OCI-LY7 (cell line): ENCODE measurements at regions not wholly inside any gene's neighbourhood (a gene's known extent, or its start where the extent isn't known, plus 50 kb on each side); places are given as distances from the start of the nearest gene placed in this dataset.

Experiments
- BruUV-seq: library from RNA; stranded (reverse); fragments of 400-500 nt; replicated peaks from 2 replicates; lab custom pipeline; 2021; lab: Mats Ljungman, UMichigan
- CTCF ChIA-PET: fragments of 300-600 bp; sonication (Branson Sonifier 250); formaldehyde crosslinking; loops from one replicate; lab custom pipeline; 2022; ENCODE audit warnings: antibody characterized with exemption; ENCODE audit not compliant: unreplicated experiment; lab: Charles Lee
- POLR2A ChIA-PET: fragments of 300-600 bp; sonication (Branson Sonifier 250); formaldehyde crosslinking; loops from one replicate; lab custom pipeline; 2022; ENCODE audit warnings: antibody characterized with exemption; lab: Charles Lee
- DNase-seq: peaks from one replicate; pipeline ENCODE4 v3.0.0-alpha.2; 2015; ENCODE audit warnings: low spot score
- H2AFZ ChIP-seq: fragments of 200-600 bp; sonication (generic), shearing (Covaris generic); 2 replicates; pipeline ENCODE4 v1.6.1; 2014; ENCODE audit warnings: mild to moderate bottlenecking, antibody characterized with exemption, low read length, moderate library complexity
- H3K27ac ChIP-seq: fragments of 200-600 bp; sonication (generic); 2 replicates; pipeline ENCODE4 v1.5.1; 2014; ENCODE audit warnings: mixed run types, low read depth, mild to moderate bottlenecking, moderate library complexity, low read length, inconsistent platforms; ENCODE audit not compliant: poor library complexity, severe bottlenecking
- H3K36me3 ChIP-seq: fragments of 200-600 bp; sonication (generic); 2 replicates; pipeline ENCODE4 v1.6.1; 2014; ENCODE audit warnings: mild to moderate bottlenecking, antibody characterized with exemption, low read length, moderate library complexity, mixed read lengths; ENCODE audit not compliant: insufficient read depth
- H3K4me1 ChIP-seq: fragments of 200-600 bp; sonication (generic); 2 replicates; pipeline ENCODE4 v1.5.1; 2014; ENCODE audit warnings: mild to moderate bottlenecking, low read length; ENCODE audit not compliant: insufficient read depth, poor library complexity, severe bottlenecking
- H3K4me2 ChIP-seq: fragments of 200-600 bp; sonication (generic); 2 replicates; pipeline ENCODE4 v1.6.1; 2014; ENCODE audit warnings: mild to moderate bottlenecking, low read length
- H3K4me3 ChIP-seq: fragments of 200-600 bp; sonication (generic); 2 replicates; pipeline ENCODE4 v1.5.1; 2014; ENCODE audit warnings: mild to moderate bottlenecking, low read depth, low read length; ENCODE audit not compliant: poor library complexity, severe bottlenecking
- H3K79me2 ChIP-seq: fragments of 200-600 bp; sonication (generic); 2 replicates; pipeline ENCODE4 v1.6.1; 2016; ENCODE audit warnings: low read depth, mild to moderate bottlenecking, low read length, moderate library complexity, mixed read lengths; ENCODE audit not compliant: insufficient read depth
- H3K9me2 ChIP-seq: fragments of 200-600 bp; sonication (generic); 2 replicates; pipeline ENCODE4 v1.6.1; 2016; ENCODE audit warnings: mild to moderate bottlenecking, low read length, mixed read lengths; ENCODE audit not compliant: insufficient read depth
- H3K9me3 ChIP-seq: fragments of 200-600 bp; sonication (generic); 2 replicates; pipeline ENCODE4 v1.6.1; 2014; ENCODE audit warnings: mild to moderate bottlenecking, mixed run types, low read length, mixed read lengths
- H4K20me1 ChIP-seq: fragments of 200-600 bp; sonication (generic); 2 replicates; pipeline ENCODE4 v1.6.1; 2014; ENCODE audit warnings: mild to moderate bottlenecking, antibody characterized with exemption, low read length, moderate library complexity, mixed read lengths; ENCODE audit not compliant: insufficient read depth
- EZH2phosphoT487 ChIP-seq: fragments of 200-600 bp; sonication (generic); IDR thresholded peaks from 2 replicates; pipeline ENCODE4 v1.6.1; 2018; ENCODE audit warnings: low read depth, borderline replicate concordance, mild to moderate bottlenecking, mixed run types, antibody characterized with exemption, low read length, moderate library complexity, mixed read lengths
- intact Hi-C: fragments of 100-400 bp; cut with micrococcal nuclease; formaldehyde crosslinking; loops from one replicate; pipeline ENCODE4 v1.10.0; 2022; ENCODE audit not compliant: unreplicated experiment
- TF ChIP-seq, protein P1 (sequence below): fragments of 200-600 bp; sonication (generic); conservative IDR thresholded peaks from 2 replicates; pipeline ENCODE4 v1.5.1; 2014; ENCODE audit warnings: mild to moderate bottlenecking, antibody characterized with exemption, low read length, moderate library complexity, mixed read lengths

DNA sequence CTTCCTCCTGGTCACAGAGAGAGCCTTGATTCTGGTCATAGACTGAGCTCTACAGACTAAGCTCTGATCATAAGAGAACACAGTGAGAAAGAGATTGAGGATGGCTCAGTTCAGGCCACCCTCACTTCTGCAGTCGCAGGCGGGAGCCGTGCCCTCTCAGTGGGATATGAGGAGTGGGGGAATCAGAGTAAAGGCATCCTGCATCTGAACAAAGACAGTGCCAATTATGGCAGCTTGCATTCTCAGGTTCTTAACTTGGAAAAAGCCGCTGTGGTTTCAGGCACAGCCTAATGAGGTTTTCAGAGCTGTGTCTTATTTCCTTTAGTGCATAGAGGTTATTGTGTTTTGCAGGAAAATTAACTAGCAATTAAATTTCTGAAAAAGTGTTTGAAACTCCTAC, 134.4 kb upstream of the NLRP1 start:
- Histone ChIP-seq H3K36me3 (no peaks in the 10 kb centered on the region), H3K79me2 (no peaks in the 10 kb centered on the region), H3K9me3 (no peaks in the 10 kb centered on the region), H4K20me1 (no peaks in the 10 kb centered on the region), H3K4me3 (no peak overlapping the region), H3K4me2 (no peak overlapping the region), H3K9me2 (no peaks in the 10 kb centered on the region), H2AFZ (no peak overlapping the region), H3K4me1 (no peaks in the 10 kb centered on the region), H3K27ac (no peak overlapping the region)
- no TSS peak for BruUV-seq
- TF ChIP-seq, protein P1, sequence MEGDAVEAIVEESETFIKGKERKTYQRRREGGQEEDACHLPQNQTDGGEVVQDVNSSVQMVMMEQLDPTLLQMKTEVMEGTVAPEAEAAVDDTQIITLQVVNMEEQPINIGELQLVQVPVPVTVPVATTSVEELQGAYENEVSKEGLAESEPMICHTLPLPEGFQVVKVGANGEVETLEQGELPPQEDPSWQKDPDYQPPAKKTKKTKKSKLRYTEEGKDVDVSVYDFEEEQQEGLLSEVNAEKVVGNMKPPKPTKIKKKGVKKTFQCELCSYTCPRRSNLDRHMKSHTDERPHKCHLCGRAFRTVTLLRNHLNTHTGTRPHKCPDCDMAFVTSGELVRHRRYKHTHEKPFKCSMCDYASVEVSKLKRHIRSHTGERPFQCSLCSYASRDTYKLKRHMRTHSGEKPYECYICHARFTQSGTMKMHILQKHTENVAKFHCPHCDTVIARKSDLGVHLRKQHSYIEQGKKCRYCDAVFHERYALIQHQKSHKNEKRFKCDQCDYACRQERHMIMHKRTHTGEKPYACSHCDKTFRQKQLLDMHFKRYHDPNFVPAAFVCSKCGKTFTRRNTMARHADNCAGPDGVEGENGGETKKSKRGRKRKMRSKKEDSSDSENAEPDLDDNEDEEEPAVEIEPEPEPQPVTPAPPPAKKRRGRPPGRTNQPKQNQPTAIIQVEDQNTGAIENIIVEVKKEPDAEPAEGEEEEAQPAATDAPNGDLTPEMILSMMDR, result no peak
- no peak for TF ChIP-seq EZH2phosphoT487
- intact Hi-C loops, result no loop called here
- ChIA-PET POLR2A (no interaction called here), CTCF (no interaction called here)
- DNase-seq, result no peak

- CTCF ChIA-PET, result no interaction called here
- H3K4me3 ChIP-seq, result no peak overlapping the region
- no TSS peak for BruUV-seq
These were observed 135.7 kb upstream of the NLRP1 start for GRCh38 chr17:5719976-5720375.

DNA sequence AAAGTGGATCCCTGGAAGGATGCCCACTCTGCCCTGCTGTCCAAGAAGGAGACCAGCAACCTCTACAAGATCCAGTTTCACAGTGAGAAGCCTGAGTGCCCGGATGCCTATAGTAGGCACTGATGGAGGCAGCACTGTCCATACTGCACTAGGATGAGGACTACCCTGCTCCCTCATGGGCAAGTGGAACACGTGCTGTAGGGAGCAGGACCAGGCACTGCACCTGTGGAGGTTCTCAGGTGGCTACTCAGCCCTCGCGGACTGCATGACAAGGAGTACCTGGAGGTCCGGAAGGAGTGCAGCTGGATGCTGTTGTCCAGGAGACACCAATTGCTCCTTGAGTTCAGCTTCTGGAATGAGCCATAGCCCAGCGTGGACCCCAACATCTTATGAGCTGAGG, 146.1 kb upstream of the NLRP1 start:
- Histone ChIP-seq H4K20me1 (no peaks in the 10 kb centered on the region), H3K79me2 (no peaks in the 10 kb centered on the region), H3K4me1 (no peaks in the 10 kb centered on the region), H3K4me3 (no peak overlapping the region), H3K9me3 (no peaks in the 10 kb centered on the region), H3K36me3 (no peaks in the 10 kb centered on the region), H3K27ac (no peak overlapping the region), H3K4me2 (no peak overlapping the region), H3K9me2 (no peaks in the 10 kb centered on the region), H2AFZ (no peak overlapping the region)
- POLR2A ChIA-PET, result no interaction called here
- CTCF ChIA-PET, result no interaction called here
- TF ChIP-seq, protein P1, result no peak
- no peak for TF ChIP-seq EZH2phosphoT487
- no TSS peak for BruUV-seq
- no peak for DNase-seq
- intact Hi-C loops, result no loop called here

More at GRCh38 chr17:5719976-5720375, 135.7 kb upstream of the NLRP1 start:
- H3K9me3 ChIP-seq, result no peaks in the 10 kb centered on the region
- H3K4me1 ChIP-seq, result no peaks in the 10 kb centered on the region
- POLR2A ChIA-PET, result interaction anchor here (0.7 kb wide), 1 partner anchor 763 kb away, joined by 3 read pairs; no protein-coding TSS in a partner anchor
- no peak for TF ChIP-seq EZH2phosphoT487
- TF ChIP-seq, protein P1, result no peak
- H4K20me1 ChIP-seq, result no peaks in the 10 kb centered on the region
- H3K4me2 ChIP-seq, result no peak overlapping the region
- H3K27ac ChIP-seq, result no peak overlapping the region
- intact Hi-C loops, result no loop called here
- H2AFZ ChIP-seq, result no peak overlapping the region
- H3K9me2 ChIP-seq, result no peaks in the 10 kb centered on the region
- H3K79me2 ChIP-seq, result no peaks in the 10 kb centered on the region
- no peak for DNase-seq
- no peaks in the 10 kb centered on the region for H3K36me3 ChIP-seq
